HCT116 (cell line): ENCODE measurements at regions not wholly inside any gene's neighbourhood (a gene's known extent, or its start where the extent isn't known, plus 50 kb on each side); places are given as distances from the start of the nearest gene placed in this dataset.

ENCODE experiments used
- ATF3 ChIP-seq: IDR thresholded peaks from 2 replicates; pipeline ENCODE4 v1.6.1; 2012
- CEBPB ChIP-seq: IDR thresholded peaks from 2 replicates; pipeline ENCODE4 v1.6.1; 2012; ENCODE audit warnings: low read depth
- CTCF ChIP-seq, 3 experiments: fragments of 200-600 bp in 1 of 3; sonication (generic) in 1 of 3; IDR thresholded peaks in 2 of 3; conservative IDR thresholded peaks in 1 of 3; 2 replicates each; pipeline ENCODE4 v1.5.1; 2012 to 2017; ENCODE audit warnings: low read depth in 2 of 3, low read length in 2 of 3, antibody characterized with exemption in 1 of 3, borderline replicate concordance in 1 of 3, control low read depth in 1 of 3, mild to moderate bottlenecking in 1 of 3, mixed read lengths in 1 of 3, mixed run types in 1 of 3, moderate library complexity in 1 of 3; ENCODE audit not compliant: insufficient read depth in 1 of 3
- EGR1 ChIP-seq: IDR thresholded peaks from 2 replicates; pipeline ENCODE4 v1.6.1; 2012; ENCODE audit warnings: low read depth
- EZH2 ChIP-seq: fragments of 200-600 bp; sonication (generic); IDR thresholded peaks from 2 replicates; pipeline ENCODE4 v1.6.1; 2017; ENCODE audit warnings: antibody characterized with exemption, mixed run types
- EZH2phosphoT487 ChIP-seq: fragments of 200-600 bp; IDR thresholded peaks from 2 replicates; pipeline ENCODE4 v1.6.1; 2018; ENCODE audit warnings: antibody characterized with exemption, borderline replicate concordance
- FOSL1 ChIP-seq: IDR thresholded peaks from 2 replicates; pipeline ENCODE4 v1.6.1; 2012; ENCODE audit warnings: low read depth
- POLR2A ChIP-seq: IDR thresholded peaks from 2 replicates; pipeline ENCODE4 v1.7.0; 2011; ENCODE audit warnings: borderline replicate concordance; ENCODE audit not compliant: insufficient read depth, insufficient read length; ENCODE audit errors: extremely low read depth
- POLR2AphosphoS5 ChIP-seq: IDR thresholded peaks from 2 replicates; pipeline ENCODE4 v1.6.1; 2011; ENCODE audit warnings: mild to moderate bottlenecking, low read depth, low read length, moderate library complexity
- RAD21 ChIP-seq: IDR thresholded peaks from 2 replicates; pipeline ENCODE4 v1.6.1; 2012; ENCODE audit warnings: low read depth, mild to moderate bottlenecking
- REST ChIP-seq: IDR thresholded peaks from 2 replicates; pipeline ENCODE4 v1.6.1; 2012; ENCODE audit warnings: low read depth
- YY1 ChIP-seq: IDR thresholded peaks from 2 replicates; pipeline ENCODE4 v1.6.1; 2011; ENCODE audit warnings: low read length, low read depth, moderate library complexity, mild to moderate bottlenecking; ENCODE audit not compliant: insufficient replicate concordance; ENCODE audit errors: extremely low read depth
- ZNF274 ChIP-seq: fragments of 200-500 bp; sonication (Bioruptor generic); IDR thresholded peaks from 2 replicates; pipeline ENCODE4 v1.6.1; 2014; ENCODE audit warnings: mild to moderate bottlenecking, low read depth, low read length, inconsistent platforms

GRCh38 chr5:98415663-98416062, 357.8 kb upstream of the RGMB start:
- no peak for TF ChIP-seq RAD21
- no peak for TF ChIP-seq ZNF274
- no peak for TF ChIP-seq EGR1
- TF ChIP-seq REST: no peak
- TF ChIP-seq EZH2phosphoT487: no peak
- no peak for TF ChIP-seq CTCF (IDR thresholded peaks at IDR 0.05 in 2 of 3, conservative IDR thresholded peaks at IDR 0.05 in 1 of 3; ENCODE audit: borderline replicate concordance in 1 of 3, insufficient read depth in 1 of 3, low read depth in 2 of 3, low read length in 2 of 3)
- TF ChIP-seq EZH2: no peak
- no peak for TF ChIP-seq YY1
- TF ChIP-seq POLR2A: no peak
- TF ChIP-seq ATF3: no peak
- TF ChIP-seq CEBPB: no peak
- no peak for TF ChIP-seq FOSL1
- no peak for TF ChIP-seq POLR2AphosphoS5
